ENCODE measurements at regions not wholly inside any gene's neighbourhood (a gene's known extent, or its start where the extent isn't known, plus 50 kb on each side); places are given as distances from the start of the nearest gene placed in this dataset.

DNA sequence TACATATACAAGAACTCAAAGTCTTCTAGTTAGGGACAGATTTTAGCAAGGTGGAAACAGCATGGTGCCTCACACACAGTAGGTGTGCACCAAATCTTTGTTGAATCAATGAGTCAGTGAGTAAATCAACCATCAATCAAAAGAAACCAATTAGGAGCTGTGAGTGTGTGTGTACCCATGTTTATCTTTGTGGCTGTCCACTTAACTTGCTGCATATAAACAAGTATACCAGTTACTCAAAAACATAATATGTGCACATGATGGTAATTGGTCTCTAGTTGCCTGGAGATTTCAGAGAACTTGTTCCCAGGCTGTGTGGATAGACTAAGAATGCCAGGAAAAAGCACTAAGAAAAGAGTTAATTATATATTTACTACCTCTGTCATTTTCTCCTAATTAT, 272.2 kb upstream of the CCL2 start:
- TF ChIP-seq, protein P1, sequence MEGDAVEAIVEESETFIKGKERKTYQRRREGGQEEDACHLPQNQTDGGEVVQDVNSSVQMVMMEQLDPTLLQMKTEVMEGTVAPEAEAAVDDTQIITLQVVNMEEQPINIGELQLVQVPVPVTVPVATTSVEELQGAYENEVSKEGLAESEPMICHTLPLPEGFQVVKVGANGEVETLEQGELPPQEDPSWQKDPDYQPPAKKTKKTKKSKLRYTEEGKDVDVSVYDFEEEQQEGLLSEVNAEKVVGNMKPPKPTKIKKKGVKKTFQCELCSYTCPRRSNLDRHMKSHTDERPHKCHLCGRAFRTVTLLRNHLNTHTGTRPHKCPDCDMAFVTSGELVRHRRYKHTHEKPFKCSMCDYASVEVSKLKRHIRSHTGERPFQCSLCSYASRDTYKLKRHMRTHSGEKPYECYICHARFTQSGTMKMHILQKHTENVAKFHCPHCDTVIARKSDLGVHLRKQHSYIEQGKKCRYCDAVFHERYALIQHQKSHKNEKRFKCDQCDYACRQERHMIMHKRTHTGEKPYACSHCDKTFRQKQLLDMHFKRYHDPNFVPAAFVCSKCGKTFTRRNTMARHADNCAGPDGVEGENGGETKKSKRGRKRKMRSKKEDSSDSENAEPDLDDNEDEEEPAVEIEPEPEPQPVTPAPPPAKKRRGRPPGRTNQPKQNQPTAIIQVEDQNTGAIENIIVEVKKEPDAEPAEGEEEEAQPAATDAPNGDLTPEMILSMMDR (conservative IDR thresholded peaks at IDR 0.05): no peak
- no peak for TF ChIP-seq ZFX (IDR thresholded peaks at IDR 0.05)
